HG03175 (cell line): ENCODE measurements at regions not wholly inside any gene's neighbourhood (a gene's known extent, or its start where the extent isn't known, plus 50 kb on each side); places are given as distances from the start of the nearest gene placed in this dataset.

ENCODE experiments used
- ATAC-seq: cut with Tn5 transposase; IDR thresholded peaks from one replicate; pipeline ENCODE4 v1.9.1; 2021; ENCODE audit warnings: mild to moderate bottlenecking, moderate library complexity; ENCODE audit not compliant: unreplicated experiment

DNA sequence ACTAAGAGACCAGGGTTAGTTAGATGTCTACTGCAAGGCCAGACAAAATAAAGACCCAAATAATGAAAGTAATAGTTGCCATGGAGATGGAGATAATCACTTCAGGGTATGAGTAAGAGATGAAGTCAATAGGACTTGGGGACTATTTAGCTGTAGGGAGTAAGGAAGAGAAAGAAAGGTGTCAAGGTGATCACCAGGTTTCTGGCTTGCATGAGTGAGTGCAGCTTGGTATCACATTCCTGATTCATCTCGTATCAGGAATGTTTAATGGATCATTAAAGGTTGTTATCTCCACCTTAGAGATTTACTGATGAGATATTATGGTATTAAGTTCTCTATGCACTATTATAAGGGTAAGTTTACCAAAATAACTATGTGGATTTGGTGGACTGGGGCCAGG lies 357.4 kb upstream of the ATP11B start:
- no peak for ATAC-seq

DNA sequence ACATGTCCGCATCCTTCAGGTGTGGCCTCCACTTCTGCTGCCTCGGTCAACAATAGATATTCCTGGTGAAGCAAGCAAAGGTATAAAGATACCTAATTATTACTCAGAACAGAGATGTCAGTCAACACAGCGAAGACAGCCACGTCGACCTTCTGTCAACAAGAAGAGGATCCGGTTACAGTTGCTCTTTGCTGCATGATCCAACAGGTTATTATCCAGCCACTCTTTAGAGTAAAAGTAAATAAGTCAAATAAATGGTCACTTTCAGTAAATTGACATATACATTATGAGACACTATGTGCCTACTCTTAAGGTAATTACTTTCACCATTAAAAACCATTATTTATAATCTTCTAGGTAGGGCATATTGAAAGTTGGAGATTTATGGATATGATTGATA lies 356.8 kb upstream of the ATP11B start:
- no peak for ATAC-seq

DNA sequence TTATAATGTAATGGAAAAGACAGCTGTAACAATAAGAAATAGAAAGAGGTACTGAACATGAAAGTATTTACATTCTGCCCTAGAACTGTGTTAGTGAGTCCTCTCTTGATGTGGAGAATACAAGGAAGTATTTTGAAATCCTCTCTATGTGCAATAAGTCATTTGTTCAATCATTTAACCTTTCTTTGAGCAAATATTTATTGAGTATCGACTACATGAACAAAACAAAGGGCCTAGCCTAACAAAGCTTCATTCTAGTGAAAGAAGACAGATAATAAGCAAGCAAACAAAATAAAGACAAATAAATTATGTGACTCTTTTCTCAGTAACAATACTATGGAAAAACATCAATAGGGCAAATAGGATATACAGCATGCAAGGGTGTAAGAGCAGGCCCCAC lies 354.9 kb upstream of the ATP11B start:
- ATAC-seq = no peak

DNA sequence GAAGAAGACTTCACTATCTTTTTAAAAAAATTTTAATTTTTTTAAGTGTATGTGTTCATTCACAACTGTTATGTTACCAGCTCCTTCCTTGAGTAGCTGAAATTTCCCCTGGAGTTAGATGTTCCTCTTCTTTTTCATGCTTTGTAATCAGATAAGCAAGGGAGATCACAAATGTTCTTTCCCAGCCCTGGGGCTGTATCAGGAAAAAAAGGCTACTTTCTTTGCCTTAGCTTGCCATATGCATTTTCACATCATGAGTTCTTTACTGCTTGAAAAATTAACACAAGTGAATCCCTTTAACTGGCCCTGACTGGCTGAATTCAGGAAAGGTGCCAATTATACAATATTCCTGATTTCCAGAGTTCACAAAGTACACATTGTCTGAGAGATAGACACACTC lies 353.2 kb upstream of the ATP11B start:
- ATAC-seq = no peak

DNA sequence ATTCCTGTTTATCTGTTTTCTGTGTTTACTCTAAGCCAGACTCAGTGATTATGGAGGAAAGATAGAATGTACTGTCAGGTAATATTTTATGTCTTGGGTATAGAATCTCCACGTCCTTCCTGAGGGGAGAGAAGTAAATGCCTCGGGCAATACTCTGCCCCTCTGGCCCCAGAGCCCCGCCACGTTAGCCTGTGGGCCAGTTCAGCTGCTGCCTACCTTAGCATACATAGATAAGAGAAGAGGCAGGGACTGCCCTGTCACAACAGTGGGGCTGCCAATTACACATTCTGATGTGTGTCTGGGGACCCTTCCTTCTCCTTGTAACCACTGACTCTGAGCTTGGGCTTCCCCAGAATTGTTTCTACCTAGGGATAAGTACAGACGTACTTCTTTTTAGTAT lies 347.7 kb upstream of the ATP11B start:
- no peak for ATAC-seq

DNA sequence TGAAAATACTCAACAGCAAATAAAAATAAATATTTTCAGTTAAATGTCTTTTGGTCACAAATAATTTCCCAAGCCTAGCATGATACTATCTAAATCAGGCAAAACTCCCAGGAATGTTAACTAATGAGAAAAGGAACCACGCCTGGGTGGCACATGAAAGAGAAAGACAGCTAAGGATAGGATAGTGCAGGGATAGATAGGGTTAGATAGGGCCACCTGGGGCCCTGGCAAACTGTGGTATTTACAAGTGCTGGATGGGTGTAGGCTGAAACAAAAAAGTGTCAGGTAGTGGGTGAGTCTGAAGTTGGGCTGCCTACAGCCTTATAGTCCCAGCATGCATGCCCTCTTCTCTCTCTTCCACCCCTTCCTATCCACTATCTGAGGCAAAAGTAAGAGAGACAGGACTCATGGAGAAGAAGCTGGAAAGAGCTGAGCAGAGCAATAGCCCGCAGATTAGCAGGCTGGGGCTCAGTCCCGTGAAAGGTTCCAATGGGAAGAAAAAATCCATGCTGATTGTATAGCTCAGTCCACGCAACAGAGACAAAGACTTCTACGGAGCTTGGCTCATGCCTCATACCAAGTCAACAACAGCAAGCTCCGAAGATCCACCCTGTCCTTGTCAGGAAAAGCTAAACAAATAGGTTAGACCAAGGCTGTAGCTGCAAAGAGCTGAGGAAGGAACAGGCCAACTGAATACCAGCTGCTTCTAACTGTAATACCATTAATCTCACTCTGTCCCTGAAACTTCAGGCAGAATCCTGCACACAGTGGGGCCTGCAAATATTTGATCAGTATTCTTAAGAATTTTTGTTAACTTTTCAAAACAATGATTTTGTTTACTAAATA lies 342.1 kb upstream of the ATP11B start:
- no peak for ATAC-seq

DNA sequence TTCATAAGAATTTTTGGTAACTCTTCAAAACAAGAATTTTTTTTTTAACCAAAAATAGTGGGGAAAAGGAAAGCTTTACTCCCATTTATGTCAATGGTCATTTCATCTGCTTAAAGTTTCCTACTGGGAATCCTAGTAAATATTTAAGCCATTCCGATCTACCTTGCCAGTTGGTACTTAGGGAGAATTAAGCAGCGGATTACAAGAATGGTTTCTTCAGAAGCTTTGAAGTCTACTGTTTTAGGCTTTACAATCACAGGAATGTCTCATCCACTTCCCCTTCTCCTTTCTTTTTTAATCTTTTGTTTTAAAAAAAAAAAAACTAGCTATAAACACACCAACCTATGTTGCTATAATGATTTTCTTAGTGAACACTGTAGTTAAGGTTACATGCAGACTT lies 341.4 kb upstream of the ATP11B start:
- ATAC-seq = no peak

DNA sequence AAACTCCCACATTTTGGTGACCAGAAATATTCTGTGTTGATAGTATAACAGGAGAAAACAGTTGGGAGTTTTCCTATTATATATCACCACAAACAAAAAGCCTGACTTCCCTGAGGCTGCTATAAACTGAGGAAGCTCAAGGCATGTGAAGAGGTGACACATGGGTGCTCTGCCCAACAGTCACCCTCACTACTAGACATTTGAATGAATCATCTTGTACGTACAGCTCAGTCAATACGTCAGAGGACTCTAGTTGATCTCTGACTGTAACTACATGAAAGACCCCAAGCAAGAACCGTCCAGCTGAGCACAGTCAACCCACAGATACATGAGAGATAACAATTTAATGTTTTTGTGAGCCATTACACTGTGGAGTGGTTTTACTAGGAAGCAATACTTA lies 338.3 kb upstream of the ATP11B start:
- no peak for ATAC-seq

DNA sequence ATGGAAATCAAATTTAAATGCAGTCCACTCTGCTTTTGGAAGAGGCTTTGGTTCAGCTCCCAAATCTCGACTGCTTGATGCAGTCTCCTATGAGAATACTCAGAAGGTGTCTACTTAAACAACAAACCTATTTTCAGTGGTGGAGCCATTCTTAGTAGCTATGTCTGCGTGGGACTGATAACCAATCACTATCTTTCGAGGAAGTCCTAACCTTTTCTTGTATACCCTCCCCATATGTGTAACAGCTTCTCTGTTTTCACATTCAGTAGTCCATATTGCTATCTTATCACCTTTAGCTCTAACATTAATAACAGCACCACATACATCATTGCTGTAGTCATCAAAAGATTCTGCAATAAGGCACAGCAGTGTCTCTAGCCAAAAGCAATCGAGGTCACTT lies 333.0 kb upstream of the ATP11B start:
- no peak for ATAC-seq

DNA sequence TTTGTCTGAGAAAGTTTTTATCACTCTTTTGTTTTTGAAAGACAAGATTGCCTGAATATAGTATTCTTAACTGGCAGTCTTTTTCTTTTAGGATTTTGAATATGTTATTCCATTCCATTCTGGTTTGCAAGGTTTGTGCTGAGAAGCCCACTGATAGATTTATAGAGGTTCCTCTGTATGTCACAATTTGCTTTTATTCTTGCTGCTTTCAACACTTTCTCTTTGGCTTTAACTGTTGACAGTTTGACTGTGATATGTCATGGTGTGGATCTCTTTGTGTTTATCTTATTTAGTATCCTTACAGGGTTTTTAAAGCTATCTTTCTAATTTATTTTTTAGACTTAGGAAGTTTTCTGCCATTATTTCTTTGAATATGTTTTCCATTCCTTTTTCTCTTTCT lies 331.2 kb upstream of the ATP11B start:
- no peak for ATAC-seq

DNA sequence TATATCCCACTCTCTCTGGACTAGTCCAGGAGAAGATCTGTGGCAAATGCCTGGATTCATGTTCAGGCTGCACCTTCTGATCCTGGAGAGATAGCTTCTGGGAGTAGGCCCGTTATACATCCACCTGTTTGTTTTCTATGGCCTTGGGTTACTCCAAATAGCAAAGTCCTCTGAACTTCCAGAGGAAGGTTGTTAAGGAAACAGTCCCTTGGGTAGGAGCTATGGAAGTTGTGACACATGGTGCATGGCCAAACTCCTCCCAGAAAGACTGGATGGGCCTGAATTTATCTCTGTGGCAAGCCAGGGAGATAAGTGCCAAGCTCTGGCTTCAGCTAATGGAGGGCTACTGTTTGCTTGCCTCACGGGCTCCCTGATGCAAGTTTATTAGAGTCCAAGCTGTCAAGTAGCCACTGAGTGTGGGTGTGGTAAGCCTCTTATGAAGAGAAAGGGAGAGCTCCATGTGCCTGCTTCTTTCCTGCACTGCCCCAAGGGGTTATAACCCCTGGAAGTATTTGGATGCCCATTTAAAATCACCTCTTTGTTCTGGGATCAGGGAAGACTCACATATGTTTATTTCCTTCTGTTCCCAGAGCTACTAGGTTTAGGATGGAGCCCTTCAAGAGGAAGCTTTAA lies 328.7 kb upstream of the ATP11B start:
- ATAC-seq = no peak

DNA sequence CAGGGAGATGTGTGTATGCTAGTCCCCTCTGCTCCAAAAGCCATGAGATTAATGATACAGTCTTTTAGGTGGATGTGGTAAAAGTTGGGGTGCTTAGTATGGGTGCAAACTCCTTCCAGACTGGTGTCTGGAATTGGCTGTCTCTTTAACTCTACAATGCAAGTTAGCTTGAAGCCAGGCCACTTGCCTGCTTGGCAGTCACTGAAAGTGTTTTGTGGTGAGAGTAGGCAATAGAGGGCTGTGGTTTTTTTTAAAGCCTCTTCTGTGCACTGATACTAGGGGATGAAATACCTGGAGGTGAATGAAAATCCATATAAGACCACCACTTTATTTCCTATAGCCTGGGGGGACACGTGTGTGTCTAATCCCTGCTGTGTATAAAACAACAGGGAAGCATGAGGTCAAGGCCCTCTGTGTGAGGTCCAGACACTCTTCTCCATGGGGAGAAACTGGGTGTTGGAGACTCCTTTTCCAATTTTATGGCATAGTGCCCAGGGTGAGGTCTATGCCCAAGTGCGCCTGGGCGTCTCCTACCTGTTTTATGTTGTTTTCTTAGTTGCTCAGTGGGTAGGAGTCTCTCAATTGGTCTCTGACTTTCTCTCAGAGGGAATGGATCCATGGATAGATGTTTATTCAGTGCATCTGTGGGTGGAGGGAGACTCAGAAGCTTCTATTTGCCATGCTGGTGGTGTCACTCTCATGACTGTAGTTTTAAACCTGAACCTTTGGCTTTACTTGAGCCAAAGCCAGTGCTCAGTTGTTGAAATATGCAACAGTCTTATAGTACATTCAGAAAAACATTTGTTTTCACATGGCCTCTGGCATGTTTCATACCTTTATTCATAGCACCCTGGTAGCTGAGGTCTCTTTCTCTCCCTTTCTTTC lies 327.8 kb upstream of the ATP11B start:
- ATAC-seq = no peak

DNA sequence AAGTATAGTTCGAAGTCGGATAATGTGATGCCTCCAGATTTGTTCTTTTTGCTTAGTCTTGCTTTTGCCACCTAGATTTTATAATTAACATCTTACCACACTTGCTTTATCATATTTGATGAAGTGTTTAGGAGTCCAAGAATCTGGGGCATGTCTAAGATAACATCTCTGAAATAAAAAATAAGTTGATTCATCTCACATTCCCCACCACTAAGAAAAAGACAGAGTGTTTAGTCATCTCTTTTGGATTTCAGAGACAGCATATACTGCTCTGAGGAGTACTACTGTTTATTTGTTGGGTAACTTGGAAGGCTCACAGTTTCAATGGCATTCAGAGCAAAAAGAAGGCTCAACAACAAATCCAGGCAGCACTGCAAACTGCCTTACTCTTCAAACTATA lies 324.2 kb upstream of the ATP11B start:
- ATAC-seq = no peak

DNA sequence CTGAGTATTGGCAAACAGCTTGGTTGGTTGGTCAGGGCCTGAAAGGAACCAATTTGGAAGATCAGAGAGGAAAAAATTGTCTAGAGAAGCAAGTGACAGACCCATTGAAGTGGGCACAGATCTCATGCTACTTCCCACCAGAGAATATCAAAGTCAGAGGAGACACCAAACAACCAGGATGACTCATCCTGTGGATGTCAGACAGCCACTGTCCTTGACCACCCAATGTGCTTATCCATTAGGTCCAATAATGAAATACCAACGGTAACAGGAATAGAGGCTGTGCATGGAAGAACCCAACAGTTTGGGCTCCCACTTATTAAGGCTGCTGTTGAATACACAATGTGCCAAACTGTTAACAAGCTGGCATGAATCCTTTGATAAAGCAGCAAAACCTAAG lies 323.1 kb upstream of the ATP11B start:
- no peak for ATAC-seq

DNA sequence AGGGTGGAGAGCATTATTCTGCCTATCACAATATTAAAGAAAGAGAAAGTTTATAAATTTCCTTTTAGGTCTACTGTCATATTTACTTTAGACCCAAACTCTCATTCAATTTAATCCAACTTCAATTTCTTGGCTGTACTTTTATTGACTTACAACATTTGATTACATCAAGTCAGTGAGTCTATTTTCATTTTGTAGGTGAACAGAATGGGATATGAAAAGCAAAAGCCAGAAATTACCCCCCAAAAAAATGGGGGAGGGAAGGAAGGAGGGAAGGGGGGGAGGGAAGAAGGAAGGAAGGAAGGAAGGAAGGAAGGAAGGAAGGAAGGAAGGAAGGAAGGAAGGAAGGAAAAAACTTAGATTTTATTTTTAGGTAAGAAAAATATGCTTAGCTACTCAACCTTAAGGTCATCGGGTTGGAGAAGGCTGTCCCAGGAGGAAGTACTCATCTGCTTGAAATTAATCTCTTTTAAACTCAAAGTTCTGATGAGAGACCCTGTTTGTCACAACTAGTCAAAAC lies 320.1 kb upstream of the ATP11B start:
- no peak for ATAC-seq

DNA sequence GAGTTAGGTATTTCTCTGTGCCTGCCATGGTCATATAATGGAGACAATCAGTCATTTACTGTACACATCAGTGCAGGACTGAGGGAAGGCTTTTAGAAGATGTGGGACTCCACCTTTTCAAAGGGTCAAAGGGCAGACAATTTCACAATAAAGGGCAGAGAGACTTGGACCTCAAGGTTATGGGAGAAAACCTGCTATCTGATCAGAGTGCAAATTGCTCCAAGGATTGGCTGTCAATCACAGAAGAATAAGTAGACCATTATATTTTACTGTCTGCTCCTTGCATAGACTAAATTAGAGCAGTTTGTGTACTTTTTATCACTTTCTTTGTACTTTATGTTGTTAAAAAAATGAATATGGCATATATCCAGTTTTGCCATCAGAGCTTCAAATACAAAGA lies 314.9 kb upstream of the ATP11B start:
- no peak for ATAC-seq

DNA sequence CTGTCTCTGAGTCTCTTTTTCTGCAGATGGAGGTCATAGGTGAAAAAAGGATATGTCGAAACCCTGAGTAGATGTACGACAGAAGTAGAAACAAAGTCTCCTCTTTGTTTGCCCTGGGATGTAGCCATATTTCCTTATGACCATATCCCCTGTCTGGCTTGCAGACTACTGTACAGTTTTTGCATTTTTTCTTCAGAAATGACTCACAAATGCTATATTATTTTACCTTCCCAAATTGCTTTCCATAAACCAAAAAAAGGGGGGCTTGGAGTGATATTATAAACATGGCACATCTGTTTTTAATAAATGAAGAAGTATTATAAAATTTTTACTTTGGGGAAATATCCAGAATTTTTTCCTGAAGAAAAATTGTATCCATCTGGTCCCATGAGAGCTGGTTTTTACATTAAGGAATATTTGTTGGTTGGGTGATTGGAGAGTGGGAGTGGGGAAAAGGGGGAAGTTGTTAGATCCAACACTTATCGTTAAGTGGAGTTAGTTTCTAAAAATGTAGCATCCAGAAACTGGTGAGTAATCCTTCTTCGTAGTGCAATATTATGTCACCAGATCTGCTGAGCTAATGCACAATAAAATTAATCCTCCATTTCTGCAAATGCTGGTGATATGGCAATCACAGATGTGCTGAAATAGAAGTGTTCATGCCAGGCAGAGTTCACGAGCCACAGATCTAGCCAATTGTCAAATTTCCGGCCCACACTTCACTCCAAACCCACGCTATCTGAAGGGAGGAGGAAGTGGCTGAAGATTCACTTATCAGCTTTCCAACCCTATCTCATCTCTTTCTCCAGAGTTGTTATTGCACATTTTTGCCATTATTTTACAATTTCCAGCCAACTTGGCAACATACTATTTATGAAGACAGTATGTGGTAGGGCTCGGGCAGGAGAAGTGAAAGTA lies 313.6 kb upstream of the ATP11B start:
- ATAC-seq = no peak

DNA sequence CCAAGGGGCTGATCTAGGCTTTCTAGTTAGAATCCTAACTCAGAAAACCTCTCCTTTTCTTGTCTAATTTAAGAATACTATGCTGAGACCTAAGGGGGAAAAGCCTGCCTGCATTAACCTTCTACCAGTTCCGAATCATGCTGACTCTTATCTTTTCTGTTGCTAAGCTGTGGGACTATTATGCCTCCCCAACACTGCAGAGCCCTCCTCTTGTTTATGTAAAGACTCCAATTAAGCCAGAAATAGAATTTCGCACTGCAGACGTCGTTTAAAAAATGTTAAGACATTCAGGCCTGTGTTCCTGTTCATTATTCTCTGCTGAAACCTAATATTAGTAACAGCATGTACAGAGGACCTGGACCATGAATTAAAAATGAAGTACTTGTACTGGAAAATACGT lies 310.6 kb upstream of the ATP11B start:
- no peak for ATAC-seq

DNA sequence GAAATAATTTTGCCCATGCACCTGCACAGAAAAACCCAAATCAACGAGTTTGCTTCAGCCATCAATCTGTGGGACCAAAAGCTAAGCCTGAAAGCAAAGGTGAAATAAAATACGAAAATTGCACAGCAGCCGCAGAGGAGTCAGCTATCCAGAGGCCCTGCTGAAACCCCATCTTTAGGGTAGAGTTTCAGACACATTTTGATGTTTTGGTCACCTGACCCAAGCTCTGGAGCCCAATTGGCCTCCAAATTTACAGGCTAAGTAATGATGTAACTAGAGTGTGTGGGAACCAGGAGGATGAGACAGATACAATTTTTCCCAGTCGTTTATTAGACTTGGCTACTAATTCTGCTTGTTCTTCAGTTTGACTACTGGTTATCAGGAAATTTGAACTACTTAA lies 308.6 kb upstream of the ATP11B start:
- ATAC-seq = no peak

DNA sequence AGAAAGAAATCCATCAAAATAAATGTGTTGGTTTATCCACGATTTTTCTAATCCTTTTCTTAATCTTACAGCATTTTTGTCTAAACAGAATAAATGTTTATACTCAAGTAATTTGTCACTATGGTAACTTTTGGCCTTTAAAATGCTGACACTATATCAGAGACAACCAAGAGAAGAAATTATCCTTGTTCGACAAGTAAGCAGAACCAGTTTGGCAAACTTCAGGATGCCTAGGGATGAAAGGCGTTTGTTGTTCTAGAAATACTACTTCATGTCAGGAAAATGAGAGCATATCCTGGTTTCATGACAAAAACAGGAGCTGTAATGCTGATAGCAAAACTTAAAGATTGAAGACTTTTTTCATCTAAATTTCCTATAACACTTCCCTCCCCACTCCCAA lies 308.0 kb upstream of the ATP11B start:
- ATAC-seq = no peak
